ENCODE measurements at regions not wholly inside any gene's neighbourhood (a gene's known extent, or its start where the extent isn't known, plus 50 kb on each side); places are given as distances from the start of the nearest gene placed in this dataset.

GRCh38 chr11:116282481-116282880 lies 490.3 kb downstream of the BUD13 start (continued):
- TF ChIP-seq TSHZ2 (CRISPR knock-in tag; IDR thresholded peaks at IDR 0.05) (no peak), SNAI2 (CRISPR knock-in tag; IDR thresholded peaks at IDR 0.05) (no peak), ISL1 (CRISPR knock-in tag; IDR thresholded peaks at IDR 0.05) (no peak)

- no peak for ATAC-seq
- no peak for TF ChIP-seq ZNF565 (CRISPR knock-in tag; conservative IDR thresholded peaks at IDR 0.05; ENCODE audit: low read depth)
- no peak for TF ChIP-seq TCF4 (CRISPR knock-in tag; IDR thresholded peaks at IDR 0.05; ENCODE audit: borderline replicate concordance)
- TF ChIP-seq ZNF8 (CRISPR knock-in tag; IDR thresholded peaks at IDR 0.05), result no peak
- TF ChIP-seq GLIS3 (CRISPR knock-in tag; IDR thresholded peaks at IDR 0.05), result no peak
- no peak for TF ChIP-seq CREB5 (CRISPR knock-in tag; IDR thresholded peaks at IDR 0.05; ENCODE audit: low read depth)
- no peak for TF ChIP-seq ZC3H10 (CRISPR knock-in tag; IDR thresholded peaks at IDR 0.05)
- no peak for TF ChIP-seq ISL1 (CRISPR knock-in tag; IDR thresholded peaks at IDR 0.05)
- no peak for TF ChIP-seq PATZ1 (CRISPR knock-in tag; IDR thresholded peaks at IDR 0.05; ENCODE audit: borderline replicate concordance)
- no peak for TF ChIP-seq ZNF70 (CRISPR knock-in tag; IDR thresholded peaks at IDR 0.05)
- TF ChIP-seq TSHZ2 (CRISPR knock-in tag; IDR thresholded peaks at IDR 0.05), result no peak
These were observed 491.3 kb downstream of the BUD13 start for GRCh38 chr11:116281173-116282160.

GRCh38 chr11:116279511-116279910 lies 493.3 kb downstream of the BUD13 start:
- no peak for TF ChIP-seq ZC3H10 (CRISPR knock-in tag; IDR thresholded peaks at IDR 0.05)
- no peak for TF ChIP-seq CREB5 (CRISPR knock-in tag; IDR thresholded peaks at IDR 0.05; ENCODE audit: low read depth)
- TF ChIP-seq ZFP3 (CRISPR knock-in tag; IDR thresholded peaks at IDR 0.05), result no peak
- no peak for TF ChIP-seq TSHZ2 (CRISPR knock-in tag; IDR thresholded peaks at IDR 0.05)
- TF ChIP-seq POU6F1 (CRISPR knock-in tag; IDR thresholded peaks at IDR 0.05; ENCODE audit: borderline replicate concordance, low read depth), result no peak
- TF ChIP-seq TOX (CRISPR knock-in tag; IDR thresholded peaks at IDR 0.05; ENCODE audit: borderline replicate concordance), result no peak
- no peak for TF ChIP-seq ESRRG (CRISPR knock-in tag; IDR thresholded peaks at IDR 0.05)
- no peak for TF ChIP-seq ZFP30 (CRISPR knock-in tag; IDR thresholded peaks at IDR 0.05)
- no peak for TF ChIP-seq CSRNP3 (CRISPR knock-in tag; IDR thresholded peaks at IDR 0.05)
- TF ChIP-seq CSDC2 (CRISPR knock-in tag; IDR thresholded peaks at IDR 0.05), result no peak
- no peak for TF ChIP-seq ZNF565 (CRISPR knock-in tag; conservative IDR thresholded peaks at IDR 0.05; ENCODE audit: low read depth)
- TF ChIP-seq ZNF8 (CRISPR knock-in tag; IDR thresholded peaks at IDR 0.05), result no peak
- no peak for TF ChIP-seq ISL1 (CRISPR knock-in tag; IDR thresholded peaks at IDR 0.05)
- TF ChIP-seq GLIS3 (CRISPR knock-in tag; IDR thresholded peaks at IDR 0.05), result no peak
- TF ChIP-seq ZNF70 (CRISPR knock-in tag; IDR thresholded peaks at IDR 0.05), result no peak
- no peak for ATAC-seq
